Stimulated activated memory B cell treated with anti-CD40 and anti-IgM and Interleukin-4, amounts not matched to agents 10 μg/mL and 1 μg/mL and 100 μg/mL, for 72 hours (primary cell): ENCODE measurements at regions not wholly inside any gene's neighbourhood (a gene's known extent, or its start where the extent isn't known, plus 50 kb on each side); places are given as distances from the start of the nearest gene placed in this dataset.

ENCODE experiments used
- ATAC-seq: fragments of 150-1000 bp; cut with Tn5 transposase; 2 replicates; pipeline ENCODE4 v1.10.0; 2021
- H3K27ac Mint-ChIP-seq: one replicate; pipeline ENCODE4 v1.8.0; 2022; ENCODE audit warnings: mild to moderate bottlenecking, mixed read lengths
- H3K27me3 Mint-ChIP-seq: one replicate; pipeline ENCODE4 v1.8.0; 2022; ENCODE audit warnings: mixed read lengths
- H3K36me3 Mint-ChIP-seq: one replicate; pipeline ENCODE4 v1.8.0; 2022; ENCODE audit warnings: mixed read lengths
- H3K4me1 Mint-ChIP-seq: one replicate; pipeline ENCODE4 v1.8.0; 2022; ENCODE audit warnings: mixed read lengths
- H3K4me3 Mint-ChIP-seq: one replicate; pipeline ENCODE4 v1.8.0; 2022; ENCODE audit warnings: mild to moderate bottlenecking, moderate library complexity, mixed read lengths
- H3K9me3 Mint-ChIP-seq: one replicate; pipeline ENCODE4 v1.8.0; 2022; ENCODE audit warnings: mixed read lengths

DNA sequence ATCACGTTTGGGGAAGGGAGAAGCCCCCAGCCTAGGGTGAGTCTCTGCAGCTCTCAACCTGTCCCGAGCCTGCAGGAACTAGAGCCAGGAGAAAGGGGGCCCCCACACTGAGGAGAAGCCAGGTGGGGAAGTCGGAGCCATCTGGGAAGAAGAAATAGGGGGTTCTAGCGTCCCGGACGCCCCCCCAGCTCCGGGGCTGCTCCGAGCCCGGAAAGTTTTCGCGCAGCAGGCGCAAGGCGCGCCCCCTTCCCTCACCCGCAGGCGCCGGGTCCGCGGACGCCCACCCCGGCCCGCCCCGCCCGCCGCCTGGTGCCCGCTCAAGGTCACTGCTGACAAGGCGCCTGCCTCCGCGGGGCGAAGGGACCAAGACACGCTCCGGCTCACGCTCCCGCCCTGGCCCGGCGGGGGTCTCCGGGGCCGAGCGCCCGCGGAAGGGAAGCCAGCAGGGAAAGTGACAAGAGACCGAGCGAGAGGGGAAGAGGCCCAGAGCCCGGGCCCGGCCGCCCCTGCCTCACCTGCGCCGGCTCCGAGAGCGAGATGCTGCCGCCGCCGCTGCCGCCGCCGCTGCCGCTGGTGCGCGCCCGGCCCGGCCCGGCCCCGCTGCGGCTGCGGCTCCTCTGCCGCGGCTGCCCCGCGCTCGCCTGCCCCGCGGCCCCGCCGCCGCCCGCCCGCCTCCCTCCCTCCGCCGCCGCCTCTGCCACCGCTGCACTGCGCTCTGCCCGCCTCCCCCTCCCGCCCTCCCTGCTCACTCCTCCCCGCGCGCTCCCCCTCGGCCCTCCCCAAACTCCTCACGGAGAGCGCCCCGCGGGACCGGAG lies 108.4 kb upstream of the SLC6A11 start:
- no peak overlapping the region for H3K27ac Mint-ChIP-seq
- no peaks in the 10 kb centered on the region for H3K36me3 Mint-ChIP-seq

DNA sequence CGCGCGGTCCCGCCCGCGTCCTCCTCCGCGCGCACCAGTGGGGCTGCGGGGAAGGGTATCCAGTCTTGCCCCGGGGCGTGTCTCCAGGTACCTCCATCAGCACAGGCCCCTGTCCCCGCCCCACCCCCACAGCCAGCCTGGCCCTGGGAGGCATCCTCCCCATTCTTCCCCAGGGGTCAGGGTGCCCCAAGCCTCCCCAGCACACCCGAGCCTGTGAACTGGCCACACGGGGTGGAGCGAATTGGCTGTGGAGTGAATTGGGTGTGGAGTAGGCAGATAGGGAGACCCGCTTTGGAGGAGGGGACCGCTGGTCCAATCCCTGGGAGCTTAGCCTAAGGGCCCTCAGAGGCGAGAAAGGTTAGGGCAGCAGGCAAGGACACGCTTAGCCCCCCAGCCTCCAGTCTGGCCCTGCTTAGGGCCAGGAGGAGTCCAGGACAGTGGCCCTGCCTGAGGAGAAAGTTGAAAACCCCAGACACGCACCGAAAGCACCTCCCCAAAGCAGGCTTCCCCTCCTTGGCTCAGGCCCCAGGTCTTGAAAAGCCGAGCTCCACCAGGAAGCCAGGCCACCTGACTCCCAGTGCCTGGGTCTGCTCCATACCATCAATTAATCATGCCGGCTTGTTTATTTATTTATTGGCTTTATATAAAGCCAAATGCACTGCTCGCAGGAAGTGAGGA lies 107.7 kb upstream of the SLC6A11 start:
- H3K4me1 Mint-ChIP-seq = peaks cover 8% of the 10 kb centered on the region
- H3K9me3 Mint-ChIP-seq = no peaks in the 10 kb centered on the region
- H3K4me3 Mint-ChIP-seq = peak overlapping the region; percentile 9
- H3K27ac Mint-ChIP-seq = no peak overlapping the region
- H3K27me3 Mint-ChIP-seq = peaks cover 90% of the 10 kb centered on the region
- H3K36me3 Mint-ChIP-seq = no peaks in the 10 kb centered on the region
- ATAC-seq = no peak

More for the DNA sequence above, 108.4 kb upstream of the SLC6A11 start:
- Mint-ChIP-seq H3K4me3 (peak overlapping the region; percentile 51), H3K27me3 (peaks cover 90% of the 10 kb centered on the region), H3K4me1 (peaks cover 8% of the 10 kb centered on the region), H3K9me3 (no peaks in the 10 kb centered on the region)
- ATAC-seq = no peak

DNA sequence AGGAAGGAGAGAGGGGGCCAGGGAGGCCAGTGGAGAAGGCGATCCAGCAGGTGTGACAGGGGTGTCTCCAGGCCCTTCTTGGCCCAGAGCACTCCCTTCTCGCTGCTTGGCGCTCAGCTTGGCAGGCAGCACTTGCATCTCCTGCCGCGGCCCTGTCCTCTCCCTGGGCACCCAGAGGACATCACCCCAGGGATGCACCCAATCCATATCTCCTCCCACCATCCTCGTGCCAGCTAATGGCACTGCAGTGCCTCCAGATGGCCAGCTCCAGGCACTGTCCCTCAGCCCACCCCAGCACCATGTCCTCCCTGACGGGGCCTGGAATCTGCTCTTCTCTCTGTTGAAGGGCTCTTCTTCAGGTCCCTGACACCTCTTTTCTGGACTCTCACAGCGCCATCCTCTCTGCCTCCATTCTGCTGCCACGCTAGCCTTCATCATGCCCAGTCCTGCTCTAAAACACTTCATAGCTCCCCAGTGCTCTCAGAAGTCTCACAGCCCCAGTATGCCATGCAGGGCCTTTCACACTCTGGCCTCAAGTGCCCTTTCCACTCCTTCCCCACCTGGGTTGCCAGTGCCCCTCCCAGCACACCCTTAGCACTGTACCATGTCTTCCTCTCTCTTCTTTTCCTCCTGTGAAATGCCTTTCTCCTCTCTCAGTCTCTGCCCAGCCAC lies 106.8 kb upstream of the SLC6A11 start:
- peaks cover 84% of the 10 kb centered on the region for H3K27me3 Mint-ChIP-seq
- H3K9me3 Mint-ChIP-seq = no peaks in the 10 kb centered on the region
- no peak overlapping the region for H3K4me3 Mint-ChIP-seq
- peaks cover 8% of the 10 kb centered on the region for H3K4me1 Mint-ChIP-seq
- no peak overlapping the region for H3K27ac Mint-ChIP-seq
- no peaks in the 10 kb centered on the region for H3K36me3 Mint-ChIP-seq
- no peak for ATAC-seq

DNA sequence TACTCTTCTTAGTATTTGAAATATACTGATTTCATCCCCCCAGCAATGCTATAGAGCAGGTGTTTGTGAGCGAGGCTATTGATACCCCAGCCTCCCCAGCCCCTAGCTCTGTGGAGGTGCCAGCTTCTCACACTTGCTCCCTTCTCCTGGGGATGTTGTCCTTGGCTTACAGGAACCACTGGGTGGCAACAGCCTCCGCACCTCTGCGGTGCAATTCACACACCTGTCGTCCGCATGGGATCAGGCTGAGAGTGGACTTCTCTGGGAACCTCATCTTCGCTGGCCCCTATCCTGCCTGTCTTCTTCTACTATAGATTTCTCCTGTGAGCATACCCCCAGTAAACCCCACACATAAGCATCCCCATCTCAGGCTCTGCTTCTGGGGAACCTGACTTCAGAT lies 103.9 kb upstream of the SLC6A11 start:
- no peaks in the 10 kb centered on the region for H3K36me3 Mint-ChIP-seq
- no peak for ATAC-seq
- H3K27me3 Mint-ChIP-seq = peaks cover 76% of the 10 kb centered on the region
- peaks cover 3% of the 10 kb centered on the region for H3K9me3 Mint-ChIP-seq
- no peak overlapping the region for H3K4me3 Mint-ChIP-seq
- H3K27ac Mint-ChIP-seq = no peak overlapping the region
- H3K4me1 Mint-ChIP-seq = peaks cover 2% of the 10 kb centered on the region

DNA sequence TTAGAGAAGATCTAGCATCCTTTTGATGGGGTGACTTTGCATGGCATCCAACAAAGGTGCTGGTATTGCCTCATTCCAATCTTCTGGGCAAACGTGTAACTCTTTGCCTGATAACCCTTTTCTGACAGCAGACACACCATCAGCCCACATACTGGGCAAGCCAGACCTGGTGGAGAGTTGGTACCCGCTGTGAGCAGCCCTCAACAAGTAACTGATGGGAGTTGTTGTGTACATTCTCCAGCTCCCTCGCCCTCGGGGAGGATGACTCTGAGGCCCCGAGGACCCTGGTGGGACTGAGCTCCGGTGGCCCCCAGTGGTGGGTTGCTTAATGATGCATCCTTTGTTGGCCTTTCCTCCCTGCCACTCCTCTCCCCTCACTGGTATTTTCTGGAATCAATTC lies 102.4 kb upstream of the SLC6A11 start:
- H3K36me3 Mint-ChIP-seq = no peaks in the 10 kb centered on the region
- peaks cover 3% of the 10 kb centered on the region for H3K9me3 Mint-ChIP-seq
- ATAC-seq = no peak
- H3K4me3 Mint-ChIP-seq = no peak overlapping the region
- H3K27ac Mint-ChIP-seq = no peak overlapping the region
- H3K27me3 Mint-ChIP-seq = peaks cover 65% of the 10 kb centered on the region
- H3K4me1 Mint-ChIP-seq = no peaks in the 10 kb centered on the region

DNA sequence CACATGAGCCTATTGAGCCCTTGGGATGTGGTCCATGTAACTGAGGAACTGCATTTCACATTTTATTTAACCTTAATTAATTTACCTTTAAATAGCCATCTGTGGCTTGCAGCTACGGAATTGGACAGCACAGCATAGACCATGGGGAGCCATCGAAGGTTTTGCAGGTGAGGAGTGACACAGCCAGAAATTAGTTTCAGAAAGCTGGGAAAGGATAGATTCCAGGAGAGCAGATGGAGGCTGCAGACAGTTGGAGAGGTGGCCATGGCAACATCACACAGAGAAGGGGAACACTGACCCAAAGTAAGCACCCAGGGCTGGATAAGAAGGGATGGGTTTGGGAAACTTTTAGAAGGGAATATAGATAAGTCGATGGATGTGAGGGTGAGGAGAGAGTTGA lies 100.1 kb upstream of the SLC6A11 start:
- Mint-ChIP-seq H3K9me3 (peaks cover 3% of the 10 kb centered on the region), H3K27ac (no peak overlapping the region), H3K4me3 (no peak overlapping the region), H3K27me3 (peaks cover 43% of the 10 kb centered on the region), H3K36me3 (no peaks in the 10 kb centered on the region), H3K4me1 (no peaks in the 10 kb centered on the region)
- no peak for ATAC-seq

DNA sequence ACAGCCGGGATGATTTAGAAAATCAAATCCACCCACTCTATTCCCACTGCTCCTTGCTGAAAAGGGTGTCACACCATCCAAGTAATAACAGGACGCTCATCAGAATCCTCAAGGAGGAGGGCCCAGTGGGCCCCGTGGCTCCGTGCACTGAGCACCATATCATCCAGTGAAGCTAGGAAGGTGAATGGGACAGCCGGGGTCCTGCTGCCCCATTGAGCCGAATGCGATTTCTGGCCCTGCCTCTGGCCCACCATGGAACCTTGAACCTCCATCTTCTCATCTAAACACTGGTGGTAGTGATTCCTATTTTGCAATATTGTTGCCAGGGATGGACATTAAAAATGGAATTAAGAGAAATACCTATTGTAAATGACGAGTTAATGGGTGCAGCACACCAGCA lies 99.1 kb upstream of the SLC6A11 start:
- H3K27ac Mint-ChIP-seq = no peak overlapping the region
- H3K36me3 Mint-ChIP-seq = no peaks in the 10 kb centered on the region
- ATAC-seq = no peak
- H3K27me3 Mint-ChIP-seq = peaks cover 38% of the 10 kb centered on the region
- no peak overlapping the region for H3K4me3 Mint-ChIP-seq
- H3K9me3 Mint-ChIP-seq = peaks cover 3% of the 10 kb centered on the region
- no peaks in the 10 kb centered on the region for H3K4me1 Mint-ChIP-seq

DNA sequence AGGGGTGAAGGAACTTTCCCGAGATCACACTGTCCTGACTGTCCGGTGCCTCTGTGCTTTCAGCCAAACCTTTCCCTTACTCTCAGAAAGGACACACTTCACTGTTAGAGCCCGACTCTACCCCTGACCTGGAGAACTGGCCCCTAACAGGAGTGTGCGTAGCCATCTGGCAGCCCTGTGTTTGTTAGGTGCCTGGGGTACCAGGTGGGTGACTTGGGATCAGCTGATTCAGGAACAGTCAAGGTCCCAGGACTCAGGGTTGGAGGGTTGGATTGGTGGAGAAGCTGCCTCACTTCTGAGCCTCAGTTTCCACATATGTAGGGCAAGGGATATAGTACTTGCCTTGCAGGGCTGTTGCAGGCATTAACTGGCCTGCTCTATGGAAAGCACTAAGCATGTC lies 98.3 kb upstream of the SLC6A11 start:
- Mint-ChIP-seq H3K36me3 (no peaks in the 10 kb centered on the region), H3K4me1 (no peaks in the 10 kb centered on the region), H3K9me3 (peaks cover 3% of the 10 kb centered on the region), H3K4me3 (no peak overlapping the region), H3K27me3 (peaks cover 30% of the 10 kb centered on the region), H3K27ac (no peak overlapping the region)
- ATAC-seq = no peak

DNA sequence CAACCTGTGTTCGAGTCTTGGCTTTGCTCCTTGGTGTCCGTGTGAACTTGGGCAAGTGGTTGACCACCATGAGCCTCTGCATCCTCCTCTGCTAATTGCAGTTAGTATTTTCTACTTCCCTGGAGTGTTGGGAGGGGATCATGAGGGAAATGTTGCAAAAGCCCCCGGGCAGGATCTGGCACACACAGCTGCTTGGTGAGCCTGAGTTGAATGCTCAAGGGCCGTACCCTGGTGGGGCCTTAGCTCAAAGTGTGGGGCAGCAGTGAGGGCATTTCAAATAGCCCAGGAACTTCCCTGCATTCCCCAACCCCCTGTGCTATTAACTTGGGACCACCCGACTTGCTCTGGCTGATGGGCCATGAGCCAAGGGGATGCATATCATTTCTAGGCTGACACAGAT lies 94.9 kb upstream of the SLC6A11 start:
- Mint-ChIP-seq H3K27me3 (peaks cover 35% of the 10 kb centered on the region), H3K27ac (no peak overlapping the region), H3K4me3 (no peak overlapping the region), H3K36me3 (no peaks in the 10 kb centered on the region), H3K4me1 (no peaks in the 10 kb centered on the region), H3K9me3 (no peaks in the 10 kb centered on the region)
- no peak for ATAC-seq

- ATAC-seq = no peak
- H3K4me3 Mint-ChIP-seq = no peak overlapping the region
These were observed 93.1 kb upstream of the SLC6A11 start for GRCh38 chr3:10722911-10723310.

DNA sequence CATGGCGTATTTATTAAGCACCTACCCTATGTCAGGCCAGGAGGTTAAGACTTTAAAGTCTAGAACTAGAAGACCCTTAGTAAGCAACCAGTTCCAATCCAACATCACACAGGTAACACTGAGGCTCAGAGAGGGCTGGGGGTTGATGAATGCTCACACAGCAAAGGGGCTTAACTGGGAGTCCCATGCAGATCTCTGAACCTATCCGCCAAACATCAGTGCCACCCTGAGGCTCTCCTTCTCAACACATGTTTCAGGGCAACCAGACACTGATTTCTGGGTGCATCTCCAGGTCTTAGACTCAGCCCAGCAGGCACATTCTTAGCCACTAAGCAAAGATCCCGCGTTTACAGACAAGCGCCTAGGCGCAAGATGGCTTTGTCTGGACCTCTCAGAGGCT lies 92.0 kb upstream of the SLC6A11 start:
- ATAC-seq = no peak
- Mint-ChIP-seq H3K4me3 (no peak overlapping the region), H3K27ac (no peak overlapping the region), H3K36me3 (no peaks in the 10 kb centered on the region), H3K4me1 (no peaks in the 10 kb centered on the region), H3K27me3 (peaks cover 54% of the 10 kb centered on the region), H3K9me3 (no peaks in the 10 kb centered on the region)

More at GRCh38 chr3:10722911-10723310, 93.1 kb upstream of the SLC6A11 start:
- Mint-ChIP-seq H3K27ac (no peak overlapping the region), H3K36me3 (no peaks in the 10 kb centered on the region), H3K4me1 (no peaks in the 10 kb centered on the region), H3K27me3 (peaks cover 43% of the 10 kb centered on the region), H3K9me3 (no peaks in the 10 kb centered on the region)

DNA sequence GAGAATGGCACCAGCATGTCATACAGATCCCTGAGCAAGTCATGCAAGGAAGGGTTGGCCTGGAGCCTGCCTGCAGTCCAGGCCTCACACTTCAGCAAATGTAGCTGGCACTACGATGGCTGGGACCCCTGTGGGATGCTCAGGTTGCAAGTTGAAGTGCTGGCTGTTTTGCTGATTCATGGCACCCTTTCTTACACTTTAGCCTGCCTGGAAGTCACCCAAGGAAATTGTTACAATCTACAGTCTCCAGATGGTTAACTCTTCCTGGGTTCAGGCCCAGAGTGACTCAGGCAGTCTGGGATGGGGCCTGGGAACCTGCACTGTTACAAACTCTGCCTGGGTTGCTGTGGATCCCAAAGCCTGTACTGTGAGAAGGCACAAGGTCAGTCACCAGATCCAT lies 91.0 kb upstream of the SLC6A11 start:
- H3K4me3 Mint-ChIP-seq = no peak overlapping the region
- no peaks in the 10 kb centered on the region for H3K9me3 Mint-ChIP-seq
- no peak overlapping the region for H3K27ac Mint-ChIP-seq
- no peaks in the 10 kb centered on the region for H3K36me3 Mint-ChIP-seq
- ATAC-seq = no peak
- peaks cover 63% of the 10 kb centered on the region for H3K27me3 Mint-ChIP-seq
- H3K4me1 Mint-ChIP-seq = no peaks in the 10 kb centered on the region

- peaks cover 68% of the 10 kb centered on the region for H3K27me3 Mint-ChIP-seq
- no peaks in the 10 kb centered on the region for H3K4me1 Mint-ChIP-seq
These were observed 90.2 kb upstream of the SLC6A11 start for GRCh38 chr3:10725846-10726245.

GRCh38 chr3:10726787-10727186 lies 89.2 kb upstream of the SLC6A11 start:
- H3K27ac Mint-ChIP-seq = no peak overlapping the region
- H3K27me3 Mint-ChIP-seq = peaks cover 73% of the 10 kb centered on the region
- no peaks in the 10 kb centered on the region for H3K9me3 Mint-ChIP-seq
- no peaks in the 10 kb centered on the region for H3K4me1 Mint-ChIP-seq
- H3K4me3 Mint-ChIP-seq = no peak overlapping the region
- ATAC-seq = no peak
- H3K36me3 Mint-ChIP-seq = no peaks in the 10 kb centered on the region

More at GRCh38 chr3:10725846-10726245, 90.2 kb upstream of the SLC6A11 start:
- no peak for ATAC-seq
- no peak overlapping the region for H3K4me3 Mint-ChIP-seq
- no peaks in the 10 kb centered on the region for H3K9me3 Mint-ChIP-seq
- no peak overlapping the region for H3K27ac Mint-ChIP-seq
- H3K36me3 Mint-ChIP-seq = no peaks in the 10 kb centered on the region

DNA sequence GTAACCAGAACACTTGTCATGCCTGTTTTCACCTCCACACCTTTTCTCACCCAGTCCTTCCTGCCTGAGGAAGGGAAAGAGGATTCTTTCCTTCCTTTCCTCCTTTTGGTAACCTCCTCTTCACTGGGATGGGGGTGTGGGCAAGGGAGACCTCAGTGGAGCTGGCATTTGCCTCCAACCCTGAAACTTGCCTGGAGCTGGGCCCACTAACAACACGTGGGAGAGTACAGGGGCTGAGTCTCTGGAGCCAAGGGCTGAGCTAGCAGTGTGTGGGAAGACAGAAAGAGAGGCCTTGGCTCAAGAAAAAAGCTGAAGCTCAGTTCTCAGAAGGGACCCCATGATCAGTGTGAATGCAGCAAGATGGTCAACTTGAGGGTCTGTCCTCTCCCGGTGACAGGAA lies 86.6 kb upstream of the SLC6A11 start:
- peaks cover 13% of the 10 kb centered on the region for H3K9me3 Mint-ChIP-seq
- no peaks in the 10 kb centered on the region for H3K36me3 Mint-ChIP-seq
- no peaks in the 10 kb centered on the region for H3K4me1 Mint-ChIP-seq
- H3K4me3 Mint-ChIP-seq = no peak overlapping the region
- no peak overlapping the region for H3K27ac Mint-ChIP-seq
- ATAC-seq = no peak
- peaks cover 57% of the 10 kb centered on the region for H3K27me3 Mint-ChIP-seq
